ENCODE measurements at regions not wholly inside any gene's neighbourhood (a gene's known extent, or its start where the extent isn't known, plus 50 kb on each side); places are given as distances from the start of the nearest gene placed in this dataset.

DNA sequence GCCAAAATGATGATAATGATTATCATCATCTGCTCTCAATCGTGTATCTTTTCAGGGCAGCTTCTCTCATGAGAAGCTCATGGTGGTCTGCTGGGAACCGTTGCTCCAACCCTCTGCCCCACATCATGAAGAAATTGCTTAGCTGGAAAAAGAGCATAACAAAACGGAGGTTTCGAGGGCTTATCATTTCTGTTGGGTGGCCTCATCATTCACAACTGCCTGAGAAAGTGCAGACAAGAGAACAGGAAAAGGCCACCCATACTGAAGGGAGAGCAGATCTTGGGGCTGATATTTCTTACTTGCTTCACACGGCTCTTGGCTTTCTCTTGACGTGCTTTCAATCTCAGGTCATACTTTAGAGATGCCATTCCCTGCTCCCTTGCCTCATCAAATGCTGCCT is 471.6 kb downstream of the CD83 start:
- no peak for TF ChIP-seq POLR2AphosphoS5 (IDR thresholded peaks at IDR 0.05)
- TF ChIP-seq, protein P1, sequence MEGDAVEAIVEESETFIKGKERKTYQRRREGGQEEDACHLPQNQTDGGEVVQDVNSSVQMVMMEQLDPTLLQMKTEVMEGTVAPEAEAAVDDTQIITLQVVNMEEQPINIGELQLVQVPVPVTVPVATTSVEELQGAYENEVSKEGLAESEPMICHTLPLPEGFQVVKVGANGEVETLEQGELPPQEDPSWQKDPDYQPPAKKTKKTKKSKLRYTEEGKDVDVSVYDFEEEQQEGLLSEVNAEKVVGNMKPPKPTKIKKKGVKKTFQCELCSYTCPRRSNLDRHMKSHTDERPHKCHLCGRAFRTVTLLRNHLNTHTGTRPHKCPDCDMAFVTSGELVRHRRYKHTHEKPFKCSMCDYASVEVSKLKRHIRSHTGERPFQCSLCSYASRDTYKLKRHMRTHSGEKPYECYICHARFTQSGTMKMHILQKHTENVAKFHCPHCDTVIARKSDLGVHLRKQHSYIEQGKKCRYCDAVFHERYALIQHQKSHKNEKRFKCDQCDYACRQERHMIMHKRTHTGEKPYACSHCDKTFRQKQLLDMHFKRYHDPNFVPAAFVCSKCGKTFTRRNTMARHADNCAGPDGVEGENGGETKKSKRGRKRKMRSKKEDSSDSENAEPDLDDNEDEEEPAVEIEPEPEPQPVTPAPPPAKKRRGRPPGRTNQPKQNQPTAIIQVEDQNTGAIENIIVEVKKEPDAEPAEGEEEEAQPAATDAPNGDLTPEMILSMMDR (IDR thresholded peaks at IDR 0.05), result no peak
